ENCODE measurements at regions not wholly inside any gene's neighbourhood (a gene's known extent, or its start where the extent isn't known, plus 50 kb on each side); places are given as distances from the start of the nearest gene placed in this dataset.
"Not testable (repeated sequence)": the region's sequence is repeated elsewhere in the genome, so short reads cannot be mapped to it uniquely, and the experiment has no call there.

GRCh38 chr3:39577541-39577940 is 110.1 kb downstream of the MOBP start:
- no peak overlapping the region for H3K4me3 ChIP-seq
- H3K4me1 ChIP-seq, result no peaks in the 10 kb centered on the region
- WGBS (ENCODE audit: insufficient coverage, low coverage, low lambda C conversion rate, missing lambda C conversion rate), result 54% methylated on average over 5 of the region's 6 CpGs
- ATAC-seq, result no peak
- no peaks in the 10 kb centered on the region for H3K9me3 ChIP-seq
- H3K27ac ChIP-seq, result no peak overlapping the region
- H3K36me3 ChIP-seq, result no peaks in the 10 kb centered on the region
- no peak for TF ChIP-seq POLR2A (IDR thresholded peaks at IDR 0.05)
- DNase-seq, result no peak
- intact Hi-C loops (cut with DNase I), result no loop called here
- H3K27me3 ChIP-seq, result no peaks in the 10 kb centered on the region

- H3K9me3 ChIP-seq; ATAC-seq; intact Hi-C loops (cut with DNase I); H3K4me3 ChIP-seq; H3K27me3 ChIP-seq; H3K4me1 ChIP-seq; DNase-seq; H3K36me3 ChIP-seq; H3K27ac ChIP-seq: not testable (repeated sequence)
- WGBS (ENCODE audit: insufficient coverage, low coverage, low lambda C conversion rate, missing lambda C conversion rate), result 57% methylated on average over 4 of the region's 4 CpGs
Measured at GRCh38 chr3:39586215-39586614, 118.7 kb downstream of the MOBP start.

- ATAC-seq, result no peak
- WGBS (ENCODE audit: insufficient coverage, low coverage, low lambda C conversion rate, missing lambda C conversion rate), result 57% methylated on average over 1 of the region's 1 CpG
- no peaks in the 10 kb centered on the region for H3K9me3 ChIP-seq
- DNase-seq, result no peak
- intact Hi-C loops (cut with DNase I), result no loop called here
- H3K27me3 ChIP-seq, result no peaks in the 10 kb centered on the region
- no peaks in the 10 kb centered on the region for H3K4me1 ChIP-seq
- TF ChIP-seq, protein P1, sequence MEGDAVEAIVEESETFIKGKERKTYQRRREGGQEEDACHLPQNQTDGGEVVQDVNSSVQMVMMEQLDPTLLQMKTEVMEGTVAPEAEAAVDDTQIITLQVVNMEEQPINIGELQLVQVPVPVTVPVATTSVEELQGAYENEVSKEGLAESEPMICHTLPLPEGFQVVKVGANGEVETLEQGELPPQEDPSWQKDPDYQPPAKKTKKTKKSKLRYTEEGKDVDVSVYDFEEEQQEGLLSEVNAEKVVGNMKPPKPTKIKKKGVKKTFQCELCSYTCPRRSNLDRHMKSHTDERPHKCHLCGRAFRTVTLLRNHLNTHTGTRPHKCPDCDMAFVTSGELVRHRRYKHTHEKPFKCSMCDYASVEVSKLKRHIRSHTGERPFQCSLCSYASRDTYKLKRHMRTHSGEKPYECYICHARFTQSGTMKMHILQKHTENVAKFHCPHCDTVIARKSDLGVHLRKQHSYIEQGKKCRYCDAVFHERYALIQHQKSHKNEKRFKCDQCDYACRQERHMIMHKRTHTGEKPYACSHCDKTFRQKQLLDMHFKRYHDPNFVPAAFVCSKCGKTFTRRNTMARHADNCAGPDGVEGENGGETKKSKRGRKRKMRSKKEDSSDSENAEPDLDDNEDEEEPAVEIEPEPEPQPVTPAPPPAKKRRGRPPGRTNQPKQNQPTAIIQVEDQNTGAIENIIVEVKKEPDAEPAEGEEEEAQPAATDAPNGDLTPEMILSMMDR (IDR thresholded peaks at IDR 0.05), result no peak
- TF ChIP-seq POLR2A (IDR thresholded peaks at IDR 0.05), result no peak
- H3K4me3 ChIP-seq, result no peak overlapping the region
- no peaks in the 10 kb centered on the region for H3K36me3 ChIP-seq
- no peak overlapping the region for H3K27ac ChIP-seq
Measured at GRCh38 chr3:39587113-39587512, 119.6 kb downstream of the MOBP start.

GRCh38 chr3:39590806-39591205 is 123.3 kb downstream of the MOBP start:
- H3K27me3 ChIP-seq, result no peaks in the 10 kb centered on the region
- DNase-seq, result no peak
- ATAC-seq, result no peak

GRCh38 chr3:39592311-39593050 is 125.0 kb downstream of the MOBP start:
- intact Hi-C loops (cut with DNase I), result no loop called here
- no peaks in the 10 kb centered on the region for H3K4me1 ChIP-seq
- no peak overlapping the region for H3K27ac ChIP-seq
- DNase-seq (no peak), ATAC-seq (no peak)
- no peak overlapping the region for H3K4me3 ChIP-seq
- WGBS (ENCODE audit: insufficient coverage, low coverage, low lambda C conversion rate, missing lambda C conversion rate), result 35% methylated on average over 5 of the region's 5 CpGs
- TF ChIP-seq, protein P1 (IDR thresholded peaks at IDR 0.05), result no peak
- no peak for TF ChIP-seq POLR2A (IDR thresholded peaks at IDR 0.05)
- no peaks in the 10 kb centered on the region for H3K9me3 ChIP-seq
- no peaks in the 10 kb centered on the region for H3K27me3 ChIP-seq
- H3K36me3 ChIP-seq, result no peaks in the 10 kb centered on the region

More at GRCh38 chr3:39590806-39591205, 123.3 kb downstream of the MOBP start:
- H3K4me1 ChIP-seq, result no peaks in the 10 kb centered on the region
- H3K27ac ChIP-seq, result no peak overlapping the region
- WGBS (ENCODE audit: insufficient coverage, low coverage, low lambda C conversion rate, missing lambda C conversion rate), result 90% methylated on average over 3 of the region's 3 CpGs
- TF ChIP-seq, protein P1 (IDR thresholded peaks at IDR 0.05), result no peak
- TF ChIP-seq POLR2A (IDR thresholded peaks at IDR 0.05), result no peak
- H3K36me3 ChIP-seq, result no peaks in the 10 kb centered on the region
- no peaks in the 10 kb centered on the region for H3K9me3 ChIP-seq
- intact Hi-C loops (cut with DNase I), result no loop called here
- no peak overlapping the region for H3K4me3 ChIP-seq
